Left forelimb (tissue), 1 donor: ENCODE measurements at regions not wholly inside any gene's neighbourhood (a gene's known extent, or its start where the extent isn't known, plus 50 kb on each side); places are given as distances from the start of the nearest gene placed in this dataset.
"Not testable (repeated sequence)": the region's sequence is repeated elsewhere in the genome, so short reads cannot be mapped to it uniquely, and the experiment has no call there.

Experiments
- DNase-seq: peaks from one replicate; pipeline ENCODE4 v3.0.0-alpha.2; 2018; ENCODE audit warnings: low spot score

DNA sequence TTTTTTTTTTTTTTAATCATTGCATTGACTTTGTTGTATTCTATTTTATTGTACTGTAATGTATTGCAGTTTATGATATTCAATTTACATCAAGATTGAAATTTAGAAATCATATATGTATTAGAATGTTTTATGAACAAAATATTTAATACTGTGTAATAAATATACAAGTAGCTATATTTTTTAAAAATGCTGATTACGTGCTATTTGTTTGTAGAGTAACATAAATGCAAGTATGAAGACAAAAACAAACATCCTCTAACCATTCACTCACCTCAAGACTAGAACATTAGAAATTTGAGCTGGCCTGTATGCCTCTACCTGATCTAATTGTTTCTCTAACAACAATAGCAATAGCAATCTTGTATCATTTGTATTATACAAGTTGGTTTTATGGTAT is 290.3 kb downstream of the GATA3 start:
- no peak for DNase-seq

DNA sequence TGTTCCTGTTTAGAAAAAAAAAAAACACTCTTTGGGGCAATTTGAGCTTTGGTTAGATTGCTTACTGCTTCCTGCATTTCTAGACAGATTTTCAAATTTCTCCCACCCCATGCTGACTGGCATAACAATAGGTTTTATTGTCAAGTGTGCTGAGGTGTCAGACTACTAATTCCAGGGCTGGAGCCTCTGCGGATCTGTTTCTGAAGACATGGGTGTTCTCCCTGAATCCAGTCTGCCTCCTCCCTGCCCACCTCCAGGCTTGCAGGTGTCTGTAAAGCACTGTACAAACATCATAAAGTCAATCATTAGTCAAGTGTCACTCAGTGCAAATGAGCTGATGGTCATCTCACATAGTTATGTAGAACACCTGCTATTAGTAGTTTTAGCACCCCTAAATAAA is 292.4 kb downstream of the GATA3 start:
- DNase-seq, result no peak

DNA sequence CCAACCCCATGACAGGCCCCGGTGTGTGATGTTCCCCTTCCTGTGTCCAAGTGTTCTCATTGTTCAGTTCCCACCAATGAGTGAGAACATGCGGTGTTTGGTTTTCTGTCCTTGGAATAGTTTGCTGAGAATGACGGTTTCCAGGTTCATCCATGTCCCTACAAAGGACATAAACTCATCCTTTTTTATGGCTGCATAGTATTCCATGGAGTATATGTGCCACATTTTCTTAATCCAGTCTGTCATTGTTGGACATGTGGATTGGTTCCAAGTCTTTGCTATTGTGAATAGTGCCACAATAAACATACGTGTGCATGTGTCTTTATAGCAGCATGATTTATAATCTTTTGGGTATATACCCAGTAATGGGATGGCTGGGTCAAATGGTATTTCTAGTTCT is 293.1 kb downstream of the GATA3 start:
- not testable (repeated sequence) for DNase-seq

DNA sequence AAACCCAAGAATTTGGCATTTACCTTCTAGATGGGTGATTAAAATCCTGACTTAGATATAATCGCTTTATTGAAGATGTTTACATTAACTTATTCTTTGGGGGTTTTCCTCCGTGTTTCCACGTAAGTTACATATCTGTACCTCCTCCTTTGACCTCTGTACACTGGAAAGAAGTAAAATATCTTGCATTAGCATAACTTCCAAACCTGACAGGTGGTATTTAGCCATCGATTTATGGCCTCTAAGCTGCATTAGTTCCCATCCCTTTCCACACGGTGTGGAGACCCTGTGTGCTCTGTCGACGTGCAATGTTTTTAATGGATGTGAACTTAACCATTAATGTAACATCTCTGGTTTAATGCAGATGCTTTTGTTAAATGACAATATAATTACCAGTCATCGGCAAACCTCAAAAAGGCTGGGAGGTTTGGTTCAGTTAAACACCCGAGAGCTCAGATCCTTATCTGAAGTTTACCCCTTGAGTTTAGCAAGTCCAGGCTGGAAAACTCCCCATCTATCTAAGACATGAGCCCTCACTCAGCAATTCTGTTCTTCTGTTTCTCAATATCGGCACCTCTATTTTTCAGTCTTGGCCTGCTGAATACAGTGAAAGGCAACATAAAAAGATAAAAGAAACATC is 295.2 kb downstream of the GATA3 start:
- no peak for DNase-seq

DNA sequence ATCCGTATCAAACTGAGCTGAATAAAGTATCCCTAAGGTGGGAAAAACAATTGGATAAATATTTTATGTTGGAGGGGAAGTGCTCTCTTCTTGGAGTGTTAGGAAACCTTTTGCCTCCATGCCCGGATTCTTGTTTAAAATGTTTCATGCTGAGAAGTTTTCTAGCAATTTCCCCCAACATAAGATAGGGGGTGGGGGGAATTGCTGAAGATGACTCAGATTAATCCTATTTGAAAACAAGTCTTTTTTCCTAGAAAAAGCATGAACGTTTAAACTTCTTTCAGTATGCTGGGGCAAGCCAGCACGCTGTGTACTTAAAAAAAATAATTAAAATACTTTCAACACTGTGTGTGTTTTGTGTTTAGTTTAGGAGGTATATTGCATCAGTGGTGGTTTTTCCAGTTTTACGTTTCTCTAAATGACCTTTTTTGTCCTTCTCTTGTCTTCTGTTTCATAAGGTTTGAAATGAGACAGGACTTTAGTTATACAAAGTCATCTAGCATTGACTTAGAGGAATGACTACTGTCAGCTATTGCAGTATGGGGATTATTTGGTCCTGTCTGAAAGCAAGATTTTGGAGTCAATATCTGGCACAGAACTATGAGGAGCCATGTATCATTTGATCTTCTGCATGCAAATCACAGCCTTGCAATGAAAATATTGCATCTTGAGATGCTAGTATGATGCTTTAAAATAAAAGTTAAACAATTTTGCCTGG is 295.9 kb downstream of the GATA3 start:
- DNase-seq, result no peak

DNA sequence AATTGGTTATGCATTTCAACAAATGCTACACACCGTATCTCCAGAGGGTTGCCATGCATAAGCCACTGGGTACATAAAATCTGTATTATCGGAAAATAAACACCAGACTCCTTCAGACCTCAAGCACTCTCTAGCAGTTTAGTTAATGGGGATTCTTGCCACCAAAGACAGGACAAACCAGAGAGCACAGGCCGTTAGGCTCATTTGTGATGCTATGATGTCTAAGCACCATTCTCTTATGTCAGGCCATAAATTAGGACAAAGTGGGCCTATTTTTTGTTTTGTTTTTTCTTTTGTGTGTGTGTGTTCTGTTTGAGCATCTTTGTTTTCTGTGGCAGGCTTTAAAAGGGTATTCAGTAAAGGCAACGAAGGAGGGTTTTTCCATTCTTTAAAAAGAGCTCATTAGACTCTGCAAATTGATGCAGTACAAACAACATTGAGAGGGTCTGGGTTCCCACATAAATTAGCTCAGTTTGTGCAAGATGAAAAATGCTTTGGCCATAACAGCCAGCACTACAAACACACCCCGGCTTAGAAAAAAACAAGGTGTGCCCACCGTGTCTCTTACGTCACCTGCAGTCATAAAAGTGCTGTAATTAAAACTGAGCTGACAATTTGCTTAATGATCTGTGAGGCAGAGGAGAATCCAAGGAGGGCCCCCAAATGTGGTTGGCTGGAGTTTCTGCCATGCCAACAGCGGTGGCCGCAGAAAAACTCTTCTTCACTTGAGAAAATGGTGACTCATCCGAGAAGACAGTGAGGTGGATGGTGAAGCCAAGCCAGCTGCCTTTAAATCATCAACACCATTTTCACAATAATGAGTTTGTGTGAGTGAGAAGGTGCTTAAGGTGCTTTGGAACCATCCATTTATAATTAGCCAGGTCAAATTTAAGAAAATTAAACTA is 297.9 kb downstream of the GATA3 start:
- DNase-seq, result no peak

DNA sequence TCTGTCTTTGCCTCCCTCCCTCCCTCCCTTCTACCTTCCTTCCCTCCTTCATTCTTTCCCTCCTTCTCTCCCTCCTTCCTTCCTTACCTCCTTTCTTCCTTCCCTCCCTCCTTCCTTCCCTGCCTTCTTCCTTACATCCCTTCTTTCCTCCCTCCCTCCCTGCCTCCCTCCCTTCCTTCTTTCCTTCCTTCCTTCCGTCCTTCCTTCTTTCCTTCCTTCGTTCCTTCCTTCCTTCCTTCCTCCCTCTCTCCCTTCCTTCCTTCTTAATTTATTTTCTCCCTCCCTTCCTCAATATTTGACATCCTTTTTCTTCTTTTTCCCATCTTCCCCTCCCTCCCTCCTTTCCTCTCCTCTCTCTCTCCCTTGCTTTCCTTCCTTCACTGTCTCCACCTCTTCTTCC is 301.8 kb downstream of the GATA3 start:
- DNase-seq, result no peak

DNA sequence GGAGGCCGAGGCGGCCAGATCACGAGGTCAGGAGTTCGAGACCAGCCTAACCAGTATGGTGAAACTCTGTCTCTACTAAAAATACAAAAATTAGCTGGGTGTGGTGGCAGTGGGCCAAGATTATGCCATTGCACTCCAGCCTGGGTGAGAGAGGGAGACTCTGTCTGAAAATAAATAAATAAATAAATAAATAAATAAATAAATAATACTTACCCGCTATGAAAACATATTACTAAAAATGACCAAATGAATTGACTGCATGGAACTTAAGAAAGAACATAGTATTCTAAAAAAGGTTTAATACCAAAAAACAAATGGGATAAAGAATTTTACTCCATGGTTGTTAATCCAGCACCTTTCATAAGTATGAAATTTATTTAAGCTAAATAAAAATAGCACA is 305.0 kb downstream of the GATA3 start:
- DNase-seq, result no peak

DNA sequence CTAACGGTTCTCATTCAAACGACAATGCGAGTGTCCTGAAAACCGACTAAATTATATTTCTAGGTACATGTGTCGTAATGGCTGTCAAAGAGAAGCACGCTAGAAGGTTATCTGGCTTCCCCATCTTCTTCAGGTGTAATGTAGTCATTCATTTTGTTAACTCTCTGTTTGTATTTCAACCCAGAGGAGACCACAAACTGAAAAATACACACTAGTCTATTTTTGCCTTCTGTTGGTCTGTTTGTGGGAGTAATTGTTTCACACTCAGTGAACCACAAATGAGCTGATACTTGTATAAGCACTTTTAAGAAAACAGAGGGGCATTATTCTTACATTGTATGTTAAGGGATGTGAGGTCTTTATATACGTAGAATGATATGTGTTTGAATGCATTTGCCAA is 305.9 kb downstream of the GATA3 start:
- no peak for DNase-seq

DNA sequence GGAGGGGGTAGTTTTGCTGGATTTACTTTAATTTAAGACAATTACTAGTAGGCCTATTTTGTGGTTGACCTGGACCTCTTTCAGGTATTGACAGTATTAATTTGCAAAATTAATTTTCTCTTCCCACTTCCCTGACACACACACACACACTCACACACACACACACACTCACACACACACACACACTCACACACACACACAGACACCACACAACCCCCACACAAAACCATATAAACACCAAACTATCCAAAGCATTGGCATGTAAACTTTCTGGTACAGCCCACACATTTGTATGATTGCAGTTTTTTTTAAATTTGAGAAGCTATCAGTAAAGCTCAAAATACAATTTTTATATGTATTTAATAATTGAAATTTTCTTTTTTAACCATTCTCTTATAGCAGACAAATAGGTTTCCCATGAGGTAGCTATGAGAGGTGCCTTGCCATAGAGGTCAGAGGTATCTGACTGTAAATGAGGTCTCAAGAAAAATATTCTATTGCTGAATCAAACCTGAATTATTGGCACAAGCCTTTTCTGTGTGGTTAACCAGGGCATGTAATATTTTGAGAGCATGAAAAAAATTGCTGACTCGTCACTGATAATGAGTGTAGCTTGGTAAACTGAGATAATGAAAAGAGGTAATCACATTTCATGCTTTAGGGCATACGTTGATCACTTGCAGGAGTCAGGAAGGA is 306.5 kb downstream of the GATA3 start:
- DNase-seq, result no peak

DNA sequence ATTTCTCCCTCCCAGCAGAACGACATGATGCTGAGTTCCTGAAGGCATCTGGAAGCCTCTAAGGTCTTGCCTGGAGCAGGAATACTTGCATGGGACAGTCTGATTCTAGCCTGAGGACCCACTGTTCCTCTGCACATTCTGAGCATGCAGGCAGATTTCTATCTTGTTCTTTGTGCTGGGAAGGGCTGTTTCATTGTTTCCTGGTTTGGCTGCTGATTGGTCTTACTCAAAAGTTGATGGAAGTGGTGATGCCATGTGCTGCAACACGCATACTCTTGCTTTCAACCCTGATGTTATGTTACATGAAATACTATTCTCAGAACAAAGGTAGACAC is 307.0 kb downstream of the GATA3 start:
- DNase-seq, result no peak

DNA sequence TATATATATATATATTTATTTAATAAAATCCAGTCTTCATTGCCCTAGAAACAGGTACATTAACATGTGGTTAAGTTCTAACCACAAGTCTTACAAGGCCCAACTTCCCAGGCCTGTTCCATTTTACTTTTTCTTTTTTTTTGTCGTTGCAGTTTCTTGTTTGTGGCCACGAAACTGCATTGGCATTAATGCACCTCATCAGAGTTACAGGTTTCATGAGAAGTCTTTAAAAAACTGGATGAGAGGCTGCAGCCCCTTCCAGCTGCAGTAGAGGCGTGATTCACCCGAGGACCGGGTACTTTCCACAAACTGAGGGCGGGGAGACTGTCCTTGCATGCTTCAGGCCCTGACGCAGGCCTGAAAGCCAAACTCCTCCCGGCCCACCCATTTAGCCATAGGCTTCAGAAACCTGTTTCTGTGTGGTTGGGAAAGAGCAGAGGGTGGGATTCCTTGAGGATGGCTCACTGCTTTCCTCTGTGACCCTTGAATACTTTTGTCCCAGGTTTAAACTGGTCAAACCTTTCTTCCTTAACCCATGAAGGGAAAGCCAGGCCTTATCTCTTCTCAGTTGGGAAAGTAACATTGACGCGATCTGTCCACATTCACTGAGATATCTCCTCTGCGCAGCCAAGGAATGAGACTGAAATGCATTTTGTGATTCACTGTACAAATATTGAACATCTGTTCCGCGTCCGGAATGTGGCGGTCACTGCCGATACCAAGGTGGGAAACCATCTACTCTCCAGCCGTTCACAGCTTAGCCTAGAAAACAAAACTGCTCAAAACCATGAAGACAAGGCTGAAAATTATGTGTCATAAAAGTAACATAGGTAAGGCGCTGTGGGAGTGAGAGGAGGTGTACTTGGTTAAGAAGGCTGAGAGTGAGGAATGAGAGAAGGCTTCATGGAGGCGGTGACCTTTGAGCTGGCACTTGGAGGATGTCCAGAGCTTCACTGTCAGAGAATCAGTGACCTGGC is 311.7 kb downstream of the GATA3 start:
- DNase-seq, result no peak

DNA sequence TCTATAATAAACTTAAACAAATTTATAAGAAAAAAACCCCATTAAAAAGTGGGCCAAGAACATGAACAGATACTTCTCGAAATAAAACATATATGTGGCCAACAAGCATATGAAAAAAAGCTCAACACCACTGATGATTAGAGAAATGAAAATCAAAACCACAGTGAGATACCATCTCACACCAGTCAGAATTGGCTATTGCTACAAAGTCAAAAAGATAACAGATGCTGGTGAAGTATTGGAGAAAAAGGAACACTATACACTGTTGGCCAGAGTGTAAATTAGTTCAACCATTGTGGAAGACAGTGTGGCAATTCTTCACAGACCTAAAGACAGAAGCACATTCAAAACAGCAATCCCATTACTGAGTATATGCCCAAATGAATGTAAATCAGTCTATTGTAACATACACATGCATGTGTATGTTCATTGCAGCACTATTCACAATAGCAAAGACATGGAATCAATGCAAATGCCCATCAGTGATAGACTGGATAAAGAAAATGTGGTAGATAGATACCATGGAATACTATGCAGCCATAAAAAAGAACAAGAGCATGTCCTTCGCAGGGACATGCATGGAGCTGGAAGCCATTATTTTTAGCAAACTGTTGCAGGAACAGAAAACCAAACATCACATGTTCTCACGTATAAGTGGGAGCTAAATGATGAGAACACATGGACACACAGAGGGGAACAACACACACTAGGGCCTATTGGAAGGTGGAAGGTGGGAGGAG is 313.4 kb downstream of the GATA3 start:
- DNase-seq, result not testable (repeated sequence)

DNA sequence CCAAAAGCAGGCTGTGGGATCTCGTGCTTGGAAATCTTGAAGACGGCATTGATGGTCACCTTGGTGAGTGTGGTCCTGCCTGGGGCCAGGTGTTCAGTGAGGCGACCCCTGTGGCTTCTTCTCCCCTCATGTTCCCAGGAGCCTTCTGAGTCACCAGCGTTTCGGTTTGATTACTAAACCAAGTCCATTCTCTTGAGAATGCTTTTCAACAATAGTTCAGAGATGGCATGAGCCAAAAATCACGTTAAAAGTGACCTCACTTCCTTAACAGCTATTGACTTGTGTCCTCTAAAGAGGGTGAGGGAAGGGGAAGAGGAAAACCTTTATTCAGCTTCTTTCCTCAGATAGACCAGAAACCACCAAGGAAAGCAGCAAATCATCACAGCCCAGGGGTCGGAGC is 315.2 kb downstream of the GATA3 start:
- no peak for DNase-seq

DNA sequence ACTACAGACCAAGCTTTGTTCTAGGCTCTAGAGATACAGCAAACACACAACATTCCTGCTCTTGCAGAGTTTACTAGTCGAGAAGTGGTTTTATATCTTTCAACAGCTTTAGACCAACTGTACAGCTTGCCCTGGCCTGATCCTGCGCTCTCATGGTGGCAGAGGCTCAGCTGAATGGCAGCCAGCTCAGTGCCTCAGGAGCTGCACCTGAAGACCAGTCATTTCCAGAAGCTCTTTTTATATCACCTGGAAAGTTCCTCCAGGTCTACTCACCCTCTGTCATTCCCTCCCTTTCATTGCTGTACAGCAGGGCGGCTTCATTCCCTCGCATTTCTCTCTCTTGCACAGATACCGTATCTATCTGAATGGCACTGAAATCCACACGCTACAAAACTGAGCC is 319.8 kb downstream of the GATA3 start:
- DNase-seq, result no peak

DNA sequence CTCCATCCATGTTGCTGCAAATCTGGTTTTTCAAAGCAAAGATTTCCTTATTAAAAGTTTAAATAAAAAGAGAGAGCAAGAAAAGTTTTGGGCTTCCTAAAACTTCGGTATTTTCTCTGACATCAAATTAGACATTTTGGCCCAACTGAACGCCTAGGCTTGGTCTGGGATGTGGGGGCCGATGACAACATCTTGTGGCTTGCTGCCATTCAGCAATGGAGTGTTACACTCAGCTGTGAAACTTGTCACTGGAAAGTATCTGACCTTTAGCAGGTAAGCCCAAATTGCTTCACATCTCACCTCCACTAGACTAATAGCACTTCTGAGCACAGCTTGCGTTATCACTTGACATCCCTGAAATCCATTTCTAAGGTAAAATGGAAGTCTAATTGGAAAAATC is 320.6 kb downstream of the GATA3 start:
- no peak for DNase-seq

DNA sequence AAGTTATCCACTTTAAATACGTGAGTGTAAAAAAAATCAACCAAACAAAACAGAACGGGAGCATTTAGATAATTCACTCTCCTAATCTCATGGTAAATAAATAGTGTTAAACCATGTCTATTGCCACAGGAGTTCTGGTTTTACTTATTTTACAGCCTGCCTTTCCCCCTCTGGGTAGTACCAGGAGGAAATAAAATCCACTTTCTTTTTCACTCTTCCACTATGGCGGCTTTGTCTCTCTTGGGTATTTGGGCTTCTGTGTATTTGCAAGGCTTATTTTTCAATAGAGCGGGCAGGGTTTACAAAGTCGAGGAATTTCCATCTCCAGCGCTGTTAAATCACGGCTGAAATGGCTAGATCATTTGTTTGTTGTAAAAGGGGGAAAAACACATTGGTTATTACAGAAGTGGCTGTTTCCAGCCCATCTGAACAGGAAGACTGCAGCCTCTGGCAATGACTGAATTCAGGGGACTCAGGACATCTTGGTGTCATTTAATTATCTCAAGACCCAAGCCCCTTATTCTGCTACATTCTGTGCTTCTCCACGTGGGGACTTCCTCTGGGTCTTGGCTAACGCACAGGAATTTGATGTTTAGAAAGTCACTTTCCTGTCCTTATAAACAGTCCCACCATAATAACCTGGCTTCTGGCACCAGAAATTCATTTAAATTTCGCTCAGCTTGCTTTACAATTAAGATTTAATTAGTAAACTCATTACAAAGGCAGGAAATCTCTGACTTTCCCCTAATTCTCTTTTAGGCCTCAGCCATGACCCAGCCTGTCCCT is 323.9 kb downstream of the GATA3 start:
- DNase-seq, result no peak

DNA sequence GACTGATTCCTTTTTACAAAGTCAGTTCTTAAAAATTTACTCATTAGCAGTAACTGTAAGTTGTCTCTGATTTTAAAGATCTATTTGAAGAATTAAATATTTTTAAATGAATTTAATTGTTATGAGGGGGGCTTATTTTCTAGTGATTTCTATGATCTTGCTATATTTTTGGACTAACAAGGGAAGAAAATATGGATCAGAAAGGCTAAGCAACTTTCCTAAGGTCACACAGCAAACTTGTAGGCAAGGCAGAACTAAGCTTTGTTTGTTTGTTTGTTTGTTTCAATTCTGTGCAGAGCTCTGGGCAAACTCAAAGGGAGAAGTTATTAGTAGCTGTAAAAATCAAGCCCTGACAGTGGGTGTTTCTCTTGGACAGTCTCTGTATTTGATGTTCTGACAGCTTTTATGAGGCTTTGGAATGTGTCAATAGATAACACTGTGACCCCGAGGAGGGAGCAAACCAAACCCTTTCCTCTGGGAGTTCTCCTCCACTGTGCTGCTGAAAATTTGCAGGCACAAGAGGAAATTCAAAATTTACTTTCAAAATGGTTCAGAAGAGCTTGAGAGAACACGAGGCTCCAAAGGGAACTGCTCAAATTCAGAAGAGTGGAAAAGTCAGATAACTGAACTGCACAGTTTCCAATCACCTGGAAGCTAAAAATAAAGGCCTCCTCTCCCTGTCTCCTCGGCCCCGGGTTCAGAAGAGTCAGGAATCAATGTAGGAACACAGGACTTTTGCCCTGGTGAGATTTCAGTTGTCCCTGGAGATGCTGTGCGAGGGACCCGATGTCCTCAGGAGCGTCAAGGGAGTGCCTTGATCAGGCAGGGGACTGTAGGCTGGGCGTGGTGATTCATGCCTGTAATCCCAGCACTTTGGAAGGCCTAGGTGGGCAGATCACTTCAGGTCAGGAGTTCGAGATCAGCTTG is 325.7 kb downstream of the GATA3 start:
- DNase-seq, result no peak
